ENCODE measurements at regions not wholly inside any gene's neighbourhood (a gene's known extent, or its start where the extent isn't known, plus 50 kb on each side); places are given as distances from the start of the nearest gene placed in this dataset.

DNA sequence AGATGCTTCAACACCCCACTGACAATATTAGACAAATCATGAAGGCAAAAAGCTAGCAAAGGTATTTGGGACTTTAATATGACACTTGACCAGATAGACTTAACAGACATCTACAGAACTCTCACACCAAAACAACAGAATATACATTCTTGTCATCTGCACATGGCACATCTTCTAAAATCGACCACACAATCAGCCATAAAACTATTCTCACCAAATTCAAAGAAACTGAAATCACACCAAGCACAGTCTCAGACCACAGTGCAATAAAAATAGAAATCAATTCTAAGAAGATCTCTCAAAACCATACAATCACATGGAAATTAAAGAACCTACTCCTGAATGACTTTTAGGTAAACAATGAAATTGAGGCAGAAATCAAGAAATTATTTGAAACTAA lies 340.8 kb downstream of the PPP1R2C start:
- TF ChIP-seq, protein P1, sequence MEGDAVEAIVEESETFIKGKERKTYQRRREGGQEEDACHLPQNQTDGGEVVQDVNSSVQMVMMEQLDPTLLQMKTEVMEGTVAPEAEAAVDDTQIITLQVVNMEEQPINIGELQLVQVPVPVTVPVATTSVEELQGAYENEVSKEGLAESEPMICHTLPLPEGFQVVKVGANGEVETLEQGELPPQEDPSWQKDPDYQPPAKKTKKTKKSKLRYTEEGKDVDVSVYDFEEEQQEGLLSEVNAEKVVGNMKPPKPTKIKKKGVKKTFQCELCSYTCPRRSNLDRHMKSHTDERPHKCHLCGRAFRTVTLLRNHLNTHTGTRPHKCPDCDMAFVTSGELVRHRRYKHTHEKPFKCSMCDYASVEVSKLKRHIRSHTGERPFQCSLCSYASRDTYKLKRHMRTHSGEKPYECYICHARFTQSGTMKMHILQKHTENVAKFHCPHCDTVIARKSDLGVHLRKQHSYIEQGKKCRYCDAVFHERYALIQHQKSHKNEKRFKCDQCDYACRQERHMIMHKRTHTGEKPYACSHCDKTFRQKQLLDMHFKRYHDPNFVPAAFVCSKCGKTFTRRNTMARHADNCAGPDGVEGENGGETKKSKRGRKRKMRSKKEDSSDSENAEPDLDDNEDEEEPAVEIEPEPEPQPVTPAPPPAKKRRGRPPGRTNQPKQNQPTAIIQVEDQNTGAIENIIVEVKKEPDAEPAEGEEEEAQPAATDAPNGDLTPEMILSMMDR (IDR thresholded peaks at IDR 0.05) = no peak
- TF ChIP-seq EP300 (IDR thresholded peaks at IDR 0.05) (no peak), POLR2A (IDR thresholded peaks at IDR 0.05) (no peak)

Data from sigmoid colon (tissue), 4 donors.